ENCODE measurements at regions not wholly inside any gene's neighbourhood (a gene's known extent, or its start where the extent isn't known, plus 50 kb on each side); places are given as distances from the start of the nearest gene placed in this dataset.

DNA sequence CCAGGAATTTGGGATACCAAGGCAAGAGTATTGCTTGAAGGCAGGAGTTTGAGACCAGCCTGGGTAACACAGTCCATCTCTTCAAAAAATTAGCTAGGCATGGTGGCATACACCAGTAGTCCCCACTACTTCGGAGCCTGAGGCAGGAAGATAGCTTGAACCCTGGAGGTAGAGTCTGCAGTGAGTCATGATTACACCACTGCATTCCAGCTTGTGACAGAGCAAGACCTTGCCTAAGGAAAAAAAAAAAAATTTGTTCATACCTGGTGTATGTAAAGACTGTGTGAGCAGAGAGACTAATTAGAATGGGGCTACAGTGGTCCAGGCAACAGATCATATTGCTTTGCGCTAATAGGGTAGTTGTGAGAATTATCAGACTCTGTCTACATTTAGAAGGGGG lies 778.3 kb upstream of the PCDH20 start:
- TF ChIP-seq, protein P1, sequence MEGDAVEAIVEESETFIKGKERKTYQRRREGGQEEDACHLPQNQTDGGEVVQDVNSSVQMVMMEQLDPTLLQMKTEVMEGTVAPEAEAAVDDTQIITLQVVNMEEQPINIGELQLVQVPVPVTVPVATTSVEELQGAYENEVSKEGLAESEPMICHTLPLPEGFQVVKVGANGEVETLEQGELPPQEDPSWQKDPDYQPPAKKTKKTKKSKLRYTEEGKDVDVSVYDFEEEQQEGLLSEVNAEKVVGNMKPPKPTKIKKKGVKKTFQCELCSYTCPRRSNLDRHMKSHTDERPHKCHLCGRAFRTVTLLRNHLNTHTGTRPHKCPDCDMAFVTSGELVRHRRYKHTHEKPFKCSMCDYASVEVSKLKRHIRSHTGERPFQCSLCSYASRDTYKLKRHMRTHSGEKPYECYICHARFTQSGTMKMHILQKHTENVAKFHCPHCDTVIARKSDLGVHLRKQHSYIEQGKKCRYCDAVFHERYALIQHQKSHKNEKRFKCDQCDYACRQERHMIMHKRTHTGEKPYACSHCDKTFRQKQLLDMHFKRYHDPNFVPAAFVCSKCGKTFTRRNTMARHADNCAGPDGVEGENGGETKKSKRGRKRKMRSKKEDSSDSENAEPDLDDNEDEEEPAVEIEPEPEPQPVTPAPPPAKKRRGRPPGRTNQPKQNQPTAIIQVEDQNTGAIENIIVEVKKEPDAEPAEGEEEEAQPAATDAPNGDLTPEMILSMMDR (IDR thresholded peaks at IDR 0.05) = no peak
- TF ChIP-seq POLR2A (IDR thresholded peaks at IDR 0.05) = no peak
